ENCODE measurements at regions not wholly inside any gene's neighbourhood (a gene's known extent, or its start where the extent isn't known, plus 50 kb on each side); places are given as distances from the start of the nearest gene placed in this dataset.

GRCh38 chr2:175734686-175735085, 267.4 kb downstream of the LNPK start:
- TF ChIP-seq CTCF (IDR thresholded peaks at IDR 0.05 in 2 of 3, conservative IDR thresholded peaks at IDR 0.05 in 1 of 3; ENCODE audit: borderline replicate concordance in 1 of 3, insufficient read depth in 1 of 3, low read depth in 2 of 3, low read length in 2 of 3) (no peak), SIN3A (IDR thresholded peaks at IDR 0.05; ENCODE audit: low read depth) (no peak), REST (IDR thresholded peaks at IDR 0.05; ENCODE audit: low read depth) (no peak), MAX (IDR thresholded peaks at IDR 0.05) (no peak), SRF (IDR thresholded peaks at IDR 0.05; ENCODE audit: low read depth) (no peak), RAD21 (IDR thresholded peaks at IDR 0.05; ENCODE audit: low read depth) (no peak), TCF7L2 (IDR thresholded peaks at IDR 0.05; ENCODE audit: borderline replicate concordance, extremely low read depth, insufficient read depth, insufficient read length) (no peak), YY1 (IDR thresholded peaks at IDR 0.05; ENCODE audit: extremely low read depth, insufficient replicate concordance, low read depth, low read length) (no peak)
